ENCODE measurements at regions not wholly inside any gene's neighbourhood (a gene's known extent, or its start where the extent isn't known, plus 50 kb on each side); places are given as distances from the start of the nearest gene placed in this dataset.

- WGBS (ENCODE audit: insufficient coverage, low coverage, low lambda C conversion rate, missing lambda C conversion rate) = 47% methylated on average over 2 of the region's 3 CpGs
- no peak for TF ChIP-seq CTCF (IDR thresholded peaks at IDR 0.05)
- no peak for TF ChIP-seq POLR2A (IDR thresholded peaks at IDR 0.05)
- intact Hi-C loops (cut with DNase I) = no loop called here
Measured at GRCh38 chr10:105509517-105509916, 868.4 kb downstream of the SORCS3 start.

GRCh38 chr10:105506262-105506661, 865.2 kb downstream of the SORCS3 start:
- ATAC-seq (no peak), DNase-seq (no peak)
- WGBS (ENCODE audit: insufficient coverage, low coverage, low lambda C conversion rate, missing lambda C conversion rate) = 44% methylated on average over 5 of the region's 5 CpGs
- no peaks in the 10 kb centered on the region for H3K4me1 ChIP-seq
- no peaks in the 10 kb centered on the region for H3K36me3 ChIP-seq
- TF ChIP-seq CTCF (IDR thresholded peaks at IDR 0.05) = no peak
- TF ChIP-seq POLR2A (IDR thresholded peaks at IDR 0.05) = no peak
- H3K27ac ChIP-seq = no peak overlapping the region
- no peaks in the 10 kb centered on the region for H3K27me3 ChIP-seq
- no peaks in the 10 kb centered on the region for H3K9me3 ChIP-seq
- intact Hi-C loops (cut with DNase I) = no loop called here
- no peak overlapping the region for H3K4me3 ChIP-seq

More at GRCh38 chr10:105509517-105509916, 868.4 kb downstream of the SORCS3 start:
- Histone ChIP-seq H3K27ac (no peak overlapping the region), H3K4me1 (no peaks in the 10 kb centered on the region), H3K36me3 (no peaks in the 10 kb centered on the region), H3K27me3 (no peaks in the 10 kb centered on the region), H3K4me3 (no peak overlapping the region), H3K9me3 (no peaks in the 10 kb centered on the region)
- DNase-seq (no peak), ATAC-seq (no peak)

- Histone ChIP-seq H3K9me3 (no peaks in the 10 kb centered on the region), H3K4me1 (no peaks in the 10 kb centered on the region), H3K36me3 (no peaks in the 10 kb centered on the region), H3K4me3 (no peak overlapping the region), H3K27ac (no peak overlapping the region), H3K27me3 (no peaks in the 10 kb centered on the region)
- intact Hi-C loops (cut with DNase I) = no loop called here
- DNase-seq (no peak), ATAC-seq (no peak)
- TF ChIP-seq POLR2A (IDR thresholded peaks at IDR 0.05) (no peak), CTCF (IDR thresholded peaks at IDR 0.05) (no peak)
Measured at GRCh38 chr10:105503714-105504113, 862.6 kb downstream of the SORCS3 start.

GRCh38 chr10:105502058-105502457, 861.0 kb downstream of the SORCS3 start:
- Histone ChIP-seq H3K4me3 (no peak overlapping the region), H3K9me3 (no peaks in the 10 kb centered on the region), H3K36me3 (no peaks in the 10 kb centered on the region), H3K27ac (no peak overlapping the region), H3K27me3 (no peaks in the 10 kb centered on the region), H3K4me1 (no peaks in the 10 kb centered on the region)
- intact Hi-C loops (cut with DNase I) = no loop called here
- no peak for TF ChIP-seq CTCF (IDR thresholded peaks at IDR 0.05)
- TF ChIP-seq POLR2A (IDR thresholded peaks at IDR 0.05) = no peak
- DNase-seq = no peak
- no peak for ATAC-seq
- 35% methylated on average over 3 of the region's 3 CpGs for WGBS (ENCODE audit: insufficient coverage, low coverage, low lambda C conversion rate, missing lambda C conversion rate)

- H3K4me1 ChIP-seq = no peaks in the 10 kb centered on the region
- H3K27ac ChIP-seq = no peak overlapping the region
- H3K36me3 ChIP-seq = no peaks in the 10 kb centered on the region
- DNase-seq = no peak
- no peak overlapping the region for H3K4me3 ChIP-seq
- ATAC-seq = no peak
- TF ChIP-seq CTCF (IDR thresholded peaks at IDR 0.05) (no peak), POLR2A (IDR thresholded peaks at IDR 0.05) (no peak)
- H3K27me3 ChIP-seq = no peaks in the 10 kb centered on the region
- intact Hi-C loops (cut with DNase I) = no loop called here
- H3K9me3 ChIP-seq = no peaks in the 10 kb centered on the region
- 70% methylated on average over 4 of the region's 4 CpGs for WGBS (ENCODE audit: insufficient coverage, low coverage, low lambda C conversion rate, missing lambda C conversion rate)
Measured at GRCh38 chr10:105494944-105495343, 853.9 kb downstream of the SORCS3 start.

Data from right lobe of liver (tissue), 6 donors.